ENCODE measurements at regions not wholly inside any gene's neighbourhood (a gene's known extent, or its start where the extent isn't known, plus 50 kb on each side); places are given as distances from the start of the nearest gene placed in this dataset.

DNA sequence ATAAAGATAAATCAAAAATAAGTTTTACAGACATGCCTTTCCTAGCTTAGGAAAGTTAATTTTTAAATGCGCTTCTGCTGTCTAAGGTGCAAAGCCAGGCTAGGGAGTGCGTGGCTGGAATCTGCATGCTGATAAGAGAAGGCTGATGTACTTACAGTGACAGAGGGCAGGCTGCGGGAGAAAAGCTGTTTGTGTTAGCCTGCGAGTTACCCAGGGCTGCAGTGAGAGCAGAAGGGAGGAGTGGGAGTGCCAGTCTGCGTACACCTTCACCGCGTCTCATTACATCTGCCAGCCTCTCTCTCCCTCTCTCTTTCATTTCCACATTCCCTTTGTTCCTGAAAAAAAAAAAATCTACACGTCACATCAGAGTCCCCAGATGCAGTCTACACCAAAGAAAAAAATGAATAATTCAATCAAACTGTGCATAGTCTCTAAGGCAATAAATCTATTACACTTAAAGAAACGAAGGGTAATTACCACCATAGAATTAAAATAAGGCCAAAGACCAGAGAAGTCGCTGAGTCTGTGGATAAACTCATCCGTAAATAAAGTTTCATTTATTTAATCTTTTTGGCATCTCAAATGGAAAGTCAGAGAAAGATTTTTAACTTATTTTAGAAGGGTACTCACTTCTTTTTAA, 126.4 kb upstream of the C11orf58 start:
- Histone ChIP-seq H3K4me3 (replicated peaks in 1 of 2; ENCODE audit: low read depth in 1 of 2, low read length in 2 of 2) (no peak overlapping the region), H3K27ac (ENCODE audit: low read depth, low read length) (no peak overlapping the region), H3K4me1 (ENCODE audit: control insufficient read depth in 1 of 2, insufficient read depth in 2 of 2, low read length in 2 of 2) (peaks cover 8 to 22% of the 10 kb centered on the region in 2 experiments; a peak in 3 of 4 replicates), H3K9ac (ENCODE audit: low read length) (no peak overlapping the region), H4K20me1 (ENCODE audit: insufficient read depth) (no peaks in the 10 kb centered on the region), H3K9me3 (ENCODE audit: control insufficient read depth in 1 of 2, insufficient read depth in 1 of 2, low read depth in 1 of 2, low read length in 2 of 2) (no peaks in the 10 kb centered on the region), H3K36me3 (ENCODE audit: control insufficient read depth in 1 of 2, insufficient read depth in 2 of 2, low read length in 2 of 2) (no peaks in the 10 kb centered on the region), H3K79me2 (ENCODE audit: insufficient read depth, low read length) (no peaks in the 10 kb centered on the region), H3K4me2 (ENCODE audit: low read length) (no peak overlapping the region), H3K27me3 (ENCODE audit: insufficient read depth, low read length) (peaks cover 52% of the 10 kb centered on the region), H2AFZ (ENCODE audit: low read depth, low read length, poor library complexity, severe bottlenecking) (no peak overlapping the region), H3K9me2 (ENCODE audit: insufficient read depth) (no peaks in the 10 kb centered on the region)
- no peak for TF ChIP-seq FOSL1 (IDR thresholded peaks at IDR 0.05; ENCODE audit: low read depth)
- TF ChIP-seq EZH2 (IDR thresholded peaks at IDR 0.05): no peak
- no peak for TF ChIP-seq ZFX (IDR thresholded peaks at IDR 0.05)
- no peak for TF ChIP-seq POLR2AphosphoS5 (IDR thresholded peaks at IDR 0.05; ENCODE audit: low read depth, low read length)
- TF ChIP-seq EGR1 (IDR thresholded peaks at IDR 0.05; ENCODE audit: low read depth): no peak
- no peak for TF ChIP-seq CEBPB (IDR thresholded peaks at IDR 0.05; ENCODE audit: low read depth)
- DNase-seq (ENCODE audit: low read depth, low spot score): no peak
- no TSS peak for BruUV-seq (replicated peaks)
- ATAC-seq: no peak
- ChIA-PET CTCF (interaction anchor here (0.9 to 1.2 kb wide), 2 partner anchors 8 to 19 kb away, joined by 3 read pairs; no protein-coding TSS in a partner anchor), RAD21 (ENCODE audit: low non-redundant PET in 1 of 2, low total read pairs in 2 of 2, uncharacterized antibody in 2 of 2, unreplicated experiment in 2 of 2) (no interaction called here), POLR2A (no interaction called here)
- intact Hi-C loops (cut with micrococcal nuclease): loop anchor here (2.0 to 10.0 kb wide), 5 partner anchors 797 to 1283 kb away; no protein-coding TSS in a partner anchor

DNA sequence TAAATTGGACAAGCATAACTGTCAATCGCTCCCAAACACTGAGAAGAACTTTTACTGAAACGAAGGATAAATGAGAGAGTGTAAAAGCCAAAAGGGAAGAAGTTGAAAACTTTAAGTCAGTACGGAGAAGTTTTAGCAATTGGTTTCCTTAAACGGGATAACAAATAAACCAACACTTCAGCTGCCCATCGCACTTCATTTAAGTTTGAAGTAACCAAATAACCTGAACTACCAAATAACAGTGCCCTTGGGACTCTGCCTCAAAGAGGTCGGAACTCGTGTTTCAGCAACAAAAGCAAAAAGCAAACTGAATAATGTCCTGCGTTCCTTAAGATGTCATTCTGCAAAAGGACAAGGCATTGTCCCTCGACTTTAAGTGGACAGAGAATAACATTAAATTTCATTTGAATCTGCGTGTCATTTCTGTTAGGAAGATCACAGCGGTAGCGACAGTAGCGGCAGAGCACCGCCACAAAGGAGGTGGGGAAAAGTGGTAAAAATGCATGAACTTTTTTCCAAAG, 127.0 kb upstream of the C11orf58 start:
- H3K27me3 ChIP-seq (ENCODE audit: insufficient read depth, low read length): peaks cover 54% of the 10 kb centered on the region
- intact Hi-C loops (cut with micrococcal nuclease): loop anchor here (5.0 to 10.0 kb wide), 2 partner anchors 797 to 984 kb away; no protein-coding TSS in a partner anchor
- TF ChIP-seq POLR2A (IDR thresholded peaks at IDR 0.05; ENCODE audit: borderline replicate concordance, extremely low read depth, insufficient read depth, insufficient read length): no peak
- no peak for TF ChIP-seq RAD21 (IDR thresholded peaks at IDR 0.05; ENCODE audit: low read depth)
- no peak for TF ChIP-seq ELF1 (IDR thresholded peaks at IDR 0.05; ENCODE audit: borderline replicate concordance, low read depth)
- no peak for TF ChIP-seq CBX3 (IDR thresholded peaks at IDR 0.05; ENCODE audit: low read depth)
- no peak for TF ChIP-seq EZH2 (IDR thresholded peaks at IDR 0.05)
- no peak for TF ChIP-seq EGR1 (IDR thresholded peaks at IDR 0.05; ENCODE audit: low read depth)
- TF ChIP-seq SP1 (IDR thresholded peaks at IDR 0.05; ENCODE audit: low read depth): no peak

More for the DNA sequence above, 127.0 kb upstream of the C11orf58 start:
- Histone ChIP-seq H3K36me3 (ENCODE audit: control insufficient read depth in 1 of 2, insufficient read depth in 2 of 2, low read length in 2 of 2) (no peaks in the 10 kb centered on the region), H3K27ac (ENCODE audit: low read depth, low read length) (no peak overlapping the region), H3K9me2 (ENCODE audit: insufficient read depth) (no peaks in the 10 kb centered on the region), H4K20me1 (ENCODE audit: insufficient read depth) (no peaks in the 10 kb centered on the region), H3K4me2 (ENCODE audit: low read length) (no peak overlapping the region), H3K9me3 (ENCODE audit: control insufficient read depth in 1 of 2, insufficient read depth in 1 of 2, low read depth in 1 of 2, low read length in 2 of 2) (no peaks in the 10 kb centered on the region), H3K4me3 (replicated peaks in 1 of 2; ENCODE audit: low read depth in 1 of 2, low read length in 2 of 2) (no peak overlapping the region), H2AFZ (ENCODE audit: low read depth, low read length, poor library complexity, severe bottlenecking) (no peak overlapping the region), H3K79me2 (ENCODE audit: insufficient read depth, low read length) (no peaks in the 10 kb centered on the region), H3K9ac (ENCODE audit: low read length) (no peak overlapping the region), H3K4me1 (ENCODE audit: control insufficient read depth in 1 of 2, insufficient read depth in 2 of 2, low read length in 2 of 2) (peaks cover 8 to 28% of the 10 kb centered on the region in 2 experiments; a peak in 3 of 4 replicates)
- DNase-seq (ENCODE audit: low read depth, low spot score) (no peak), ATAC-seq (no peak)
- ChIA-PET CTCF (interaction anchor here (1.2 kb wide), 1 partner anchor 9 kb away, joined by 3 read pairs; no protein-coding TSS in a partner anchor), POLR2A (no interaction called here), RAD21 (ENCODE audit: low non-redundant PET in 1 of 2, low total read pairs in 2 of 2, uncharacterized antibody in 2 of 2, unreplicated experiment in 2 of 2) (no interaction called here)
- BruUV-seq (replicated peaks): no TSS peak

Measured in HCT116 (cell line).